CD8-positive, alpha-beta memory T cell (primary cell): ENCODE measurements at regions not wholly inside any gene's neighbourhood (a gene's known extent, or its start where the extent isn't known, plus 50 kb on each side); places are given as distances from the start of the nearest gene placed in this dataset.

Source experiments
- CTCF ChIA-PET: fragments of 350-600 bp; sonication (Branson Sonifier 250); formaldehyde crosslinking; loops from one replicate; lab custom pipeline; 2021; ENCODE audit warnings: antibody characterized with exemption; lab: Charles Lee
- POLR2A ChIA-PET: fragments of 350-600 bp; sonication (Branson Sonifier 250); formaldehyde crosslinking; loops from one replicate; lab custom pipeline; 2021; ENCODE audit warnings: antibody characterized with exemption; lab: Charles Lee
- DNase-seq, 5 donors: peaks; one replicate each; pipeline versions ENCODE4 v3.0.0 to v3.0.0-alpha.2; 2020 to 2022; ENCODE audit warnings: mixed read lengths in 1 of 5
- H3K27ac ChIP-seq: one replicate; pipeline ENCODE4 v1.7.0; 2013; ENCODE audit warnings: low read depth, mild to moderate bottlenecking, low read length, moderate library complexity
- H3K27me3 ChIP-seq: 2 replicates; pipeline ENCODE4 v1.7.0; 2013; ENCODE audit warnings: low read length, mild to moderate bottlenecking; ENCODE audit not compliant: insufficient read depth, poor library complexity, severe bottlenecking
- H3K36me3 ChIP-seq: 2 replicates; pipeline ENCODE4 v1.7.0; 2013; ENCODE audit warnings: mild to moderate bottlenecking, low read length, moderate library complexity; ENCODE audit not compliant: insufficient read depth
- H3K4me1 ChIP-seq: 2 replicates; pipeline ENCODE4 v1.7.0; 2013; ENCODE audit warnings: mild to moderate bottlenecking, low read length, moderate library complexity; ENCODE audit not compliant: insufficient read depth
- H3K4me3 ChIP-seq: 2 replicates; pipeline ENCODE4 v1.7.0; 2013; ENCODE audit warnings: mild to moderate bottlenecking, low read length
- H3K9me3 ChIP-seq: 2 replicates; pipeline ENCODE4 v1.7.0; 2013; ENCODE audit warnings: mild to moderate bottlenecking, low read length
- H3K27ac Mint-ChIP-seq, 8 donors: one replicate each; pipeline ENCODE4 v1.8.0; 2020 to 2021; ENCODE audit warnings: mixed read lengths in 8 of 8, mild to moderate bottlenecking in 6 of 8, inconsistent platforms in 3 of 8, moderate library complexity in 3 of 8
- H3K27me3 Mint-ChIP-seq, 2 donors: one replicate each; pipeline ENCODE4 v1.8.0; 2020 to 2021; ENCODE audit warnings: mixed read lengths in 2 of 2, mild to moderate bottlenecking in 1 of 2, moderate library complexity in 1 of 2
- H3K36me3 Mint-ChIP-seq, 3 donors: one replicate each; pipeline ENCODE4 v1.8.0; 2020 to 2021; ENCODE audit warnings: mixed read lengths in 3 of 3, inconsistent platforms in 1 of 3, mild to moderate bottlenecking in 1 of 3
- H3K4me1 Mint-ChIP-seq, 3 donors: one replicate each; pipeline ENCODE4 v1.8.0; 2020 to 2021; ENCODE audit warnings: mixed read lengths in 3 of 3, inconsistent platforms in 1 of 3, mild to moderate bottlenecking in 1 of 3
- H3K4me3 Mint-ChIP-seq, 7 donors: one replicate each; pipeline ENCODE4 v1.8.0; 2020 to 2021; ENCODE audit warnings: mixed read lengths in 7 of 7, mild to moderate bottlenecking in 6 of 7, moderate library complexity in 4 of 7, inconsistent platforms in 2 of 7
- H3K9me3 Mint-ChIP-seq, 5 donors: one replicate each; pipeline ENCODE4 v1.8.0; 2020 to 2022; ENCODE audit warnings: mixed read lengths in 5 of 5, mild to moderate bottlenecking in 3 of 5, moderate library complexity in 2 of 5, inconsistent platforms in 1 of 5

- Histone ChIP-seq H3K27ac (no peak overlapping the region), H3K9me3 (no peaks in the 10 kb centered on the region), H3K36me3 (no peaks in the 10 kb centered on the region), H3K4me1 (no peaks in the 10 kb centered on the region), H3K27me3 (no peaks in the 10 kb centered on the region), H3K4me3 (no peak overlapping the region)
- no peak for DNase-seq
- ChIA-PET CTCF (no interaction called here), POLR2A (no interaction called here)
- H3K9me3 Mint-ChIP-seq: peaks cover 2 to 8% (median 4%) of the 10 kb centered on the region in 5 donors
- no peak overlapping the region for H3K27ac Mint-ChIP-seq
- H3K4me3 Mint-ChIP-seq: no peak overlapping the region
- H3K36me3 Mint-ChIP-seq: no peaks in the 10 kb centered on the region
- no peaks in the 10 kb centered on the region for H3K4me1 Mint-ChIP-seq
- H3K27me3 Mint-ChIP-seq: peaks cover 0 to 3% of the 10 kb centered on the region in 2 donors
Measured at GRCh38 chr11:92752122-92752521, 217.3 kb upstream of the MTNR1B start.

- DNase-seq: no peak
- Mint-ChIP-seq H3K36me3 (no peaks in the 10 kb centered on the region), H3K4me3 (no peak overlapping the region)
Measured at GRCh38 chr11:92753161-92753560, 216.3 kb upstream of the MTNR1B start.

GRCh38 chr11:92758241-92758780 lies 211.1 kb upstream of the MTNR1B start:
- Histone ChIP-seq H3K4me3 (no peak overlapping the region), H3K9me3 (no peaks in the 10 kb centered on the region), H3K27ac (no peak overlapping the region), H3K4me1 (no peaks in the 10 kb centered on the region), H3K36me3 (no peaks in the 10 kb centered on the region), H3K27me3 (no peaks in the 10 kb centered on the region)
- Mint-ChIP-seq H3K4me1 (no peaks in the 10 kb centered on the region), H3K27me3 (peaks cover 0 to 2% of the 10 kb centered on the region in 2 donors), H3K36me3 (no peaks in the 10 kb centered on the region), H3K4me3 (no peak overlapping the region), H3K27ac (no peak overlapping the region), H3K9me3 (peaks cover 0 to 5% (median 2%) of the 10 kb centered on the region in 5 donors)
- no peak for DNase-seq
- CTCF ChIA-PET: no interaction called here
- POLR2A ChIA-PET: no interaction called here

More at GRCh38 chr11:92753161-92753560, 216.3 kb upstream of the MTNR1B start:
- Mint-ChIP-seq H3K4me1 (no peaks in the 10 kb centered on the region), H3K27ac (no peak overlapping the region), H3K27me3 (peaks cover 0 to 3% of the 10 kb centered on the region in 2 donors), H3K9me3 (peaks cover 2 to 8% (median 2%) of the 10 kb centered on the region in 5 donors)
- Histone ChIP-seq H3K27ac (no peak overlapping the region), H3K27me3 (no peaks in the 10 kb centered on the region), H3K4me1 (no peaks in the 10 kb centered on the region), H3K4me3 (no peak overlapping the region), H3K9me3 (no peaks in the 10 kb centered on the region), H3K36me3 (no peaks in the 10 kb centered on the region)
- ChIA-PET CTCF (no interaction called here), POLR2A (no interaction called here)

GRCh38 chr11:92759571-92760214 lies 209.8 kb upstream of the MTNR1B start:
- CTCF ChIA-PET: no interaction called here
- Mint-ChIP-seq H3K4me1 (no peaks in the 10 kb centered on the region), H3K36me3 (no peaks in the 10 kb centered on the region)

GRCh38 chr11:92762121-92762540 lies 207.3 kb upstream of the MTNR1B start:
- Histone ChIP-seq H3K27ac (no peak overlapping the region), H3K36me3 (no peaks in the 10 kb centered on the region), H3K4me1 (no peaks in the 10 kb centered on the region), H3K4me3 (no peak overlapping the region), H3K27me3 (no peaks in the 10 kb centered on the region), H3K9me3 (no peaks in the 10 kb centered on the region)
- ChIA-PET POLR2A (no interaction called here), CTCF (no interaction called here)
- Mint-ChIP-seq H3K9me3 (peaks cover 0 to 8% (median 2%) of the 10 kb centered on the region in 5 donors), H3K27me3 (peaks cover 4 to 5% of the 10 kb centered on the region in 2 donors), H3K36me3 (no peaks in the 10 kb centered on the region), H3K27ac (no peak overlapping the region), H3K4me1 (peaks cover 0 to 3% (median under 1%) of the 10 kb centered on the region in 3 donors), H3K4me3 (no peak overlapping the region)
- DNase-seq: no peak

More at GRCh38 chr11:92759571-92760214, 209.8 kb upstream of the MTNR1B start:
- H3K4me3 ChIP-seq: no peak overlapping the region
- POLR2A ChIA-PET: no interaction called here
- Mint-ChIP-seq H3K4me3 (no peak overlapping the region), H3K27ac (no peak overlapping the region), H3K9me3 (peaks cover 0 to 5% (median 2%) of the 10 kb centered on the region in 5 donors), H3K27me3 (peaks cover 0 to 2% of the 10 kb centered on the region in 2 donors)
- no peaks in the 10 kb centered on the region for H3K27me3 ChIP-seq
- no peak overlapping the region for H3K27ac ChIP-seq
- no peak for DNase-seq
- no peaks in the 10 kb centered on the region for H3K4me1 ChIP-seq
- no peaks in the 10 kb centered on the region for H3K9me3 ChIP-seq
- H3K36me3 ChIP-seq: no peaks in the 10 kb centered on the region

DNA sequence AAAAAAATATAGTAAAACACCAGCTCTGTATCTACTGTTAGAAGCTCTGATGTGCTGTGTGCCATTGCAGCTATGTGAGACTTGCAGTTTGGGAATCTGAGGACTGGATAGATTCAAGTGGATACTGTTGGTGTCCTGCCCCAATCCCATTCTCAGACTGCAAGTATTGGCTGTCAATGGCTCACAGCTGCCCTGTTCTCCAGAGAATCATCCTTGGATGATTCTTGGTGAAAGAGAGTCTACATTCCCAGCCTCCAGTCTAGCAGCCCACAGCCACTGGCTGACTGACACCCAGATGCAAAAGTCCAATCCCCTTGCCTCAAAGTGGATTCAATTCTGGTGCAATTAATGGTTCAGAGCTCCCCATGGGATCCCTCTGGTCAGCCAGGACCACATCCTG lies 206.1 kb upstream of the MTNR1B start:
- Mint-ChIP-seq H3K27ac (no peak overlapping the region), H3K4me1 (peaks cover 0 to 3% (median 3%) of the 10 kb centered on the region in 3 donors), H3K4me3 (no peak overlapping the region), H3K36me3 (no peaks in the 10 kb centered on the region), H3K9me3 (peaks cover 0 to 8% (median 2%) of the 10 kb centered on the region in 5 donors), H3K27me3 (peaks cover 9 to 10% of the 10 kb centered on the region in 2 donors)
- H3K27me3 ChIP-seq: no peaks in the 10 kb centered on the region
- H3K4me1 ChIP-seq: no peaks in the 10 kb centered on the region
- no peak overlapping the region for H3K4me3 ChIP-seq
- H3K36me3 ChIP-seq: no peaks in the 10 kb centered on the region
- DNase-seq: no peak
- ChIA-PET CTCF (no interaction called here), POLR2A (no interaction called here)
- H3K9me3 ChIP-seq: no peaks in the 10 kb centered on the region
- H3K27ac ChIP-seq: no peak overlapping the region

DNA sequence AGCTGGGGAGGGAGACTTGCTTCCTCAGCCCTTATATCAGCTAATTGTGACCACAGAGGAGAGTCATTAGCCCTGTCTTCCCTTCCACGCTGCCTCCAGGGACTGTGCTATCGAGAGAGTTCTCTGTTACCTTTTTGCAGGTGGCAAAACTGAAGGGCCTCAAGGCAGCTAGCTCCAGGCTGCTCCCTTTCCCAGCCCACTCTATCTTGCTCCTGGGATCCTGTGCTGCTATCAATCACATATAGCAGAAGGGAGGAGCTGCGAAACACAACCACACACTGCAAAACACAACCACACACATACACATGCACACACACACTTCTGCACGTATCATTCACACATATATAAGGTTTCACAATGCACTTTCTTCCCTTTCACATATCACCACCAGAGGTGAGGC lies 205.3 kb upstream of the MTNR1B start:
- no peak for DNase-seq
- H3K4me1 Mint-ChIP-seq: peaks cover 0 to 3% (median 3%) of the 10 kb centered on the region in 3 donors
- H3K9me3 Mint-ChIP-seq: peaks cover 0 to 8% (median 2%) of the 10 kb centered on the region in 5 donors
- no peak overlapping the region for H3K27ac ChIP-seq
- H3K4me3 ChIP-seq: no peak overlapping the region
- H3K4me3 Mint-ChIP-seq: no peak overlapping the region
- ChIA-PET CTCF (no interaction called here), POLR2A (no interaction called here)
- no peaks in the 10 kb centered on the region for H3K9me3 ChIP-seq
- no peaks in the 10 kb centered on the region for H3K36me3 ChIP-seq
- no peaks in the 10 kb centered on the region for H3K36me3 Mint-ChIP-seq
- no peaks in the 10 kb centered on the region for H3K4me1 ChIP-seq
- H3K27me3 Mint-ChIP-seq: peaks cover 9 to 10% of the 10 kb centered on the region in 2 donors
- no peak overlapping the region for H3K27ac Mint-ChIP-seq
- H3K27me3 ChIP-seq: no peaks in the 10 kb centered on the region

- H3K4me3 Mint-ChIP-seq: peak overlapping the region in 1 of 7 donors; percentile 14
- no peaks in the 10 kb centered on the region for H3K36me3 Mint-ChIP-seq
- H3K9me3 Mint-ChIP-seq: peaks cover 0 to 8% (median 2%) of the 10 kb centered on the region in 5 donors
- H3K27me3 Mint-ChIP-seq: peaks cover 9 to 10% of the 10 kb centered on the region in 2 donors
- peaks cover 0 to 3% (median 3%) of the 10 kb centered on the region in 3 donors for H3K4me1 Mint-ChIP-seq
- no peak overlapping the region for H3K27ac ChIP-seq
- no peaks in the 10 kb centered on the region for H3K27me3 ChIP-seq
- H3K4me1 ChIP-seq: no peaks in the 10 kb centered on the region
- H3K27ac Mint-ChIP-seq: no peak overlapping the region
- no peaks in the 10 kb centered on the region for H3K9me3 ChIP-seq
- DNase-seq: no peak
- H3K4me3 ChIP-seq: no peak overlapping the region
- ChIA-PET CTCF (no interaction called here), POLR2A (no interaction called here)
- no peaks in the 10 kb centered on the region for H3K36me3 ChIP-seq
Measured at GRCh38 chr11:92765082-92765840, 204.2 kb upstream of the MTNR1B start.
